ENCODE measurements at regions not wholly inside any gene's neighbourhood (a gene's known extent, or its start where the extent isn't known, plus 50 kb on each side); places are given as distances from the start of the nearest gene placed in this dataset.

- no peak overlapping the region for H3K4me3 Mint-ChIP-seq
- no peaks in the 10 kb centered on the region for H3K36me3 Mint-ChIP-seq
- no peak overlapping the region for H3K27ac Mint-ChIP-seq
- H3K9me3 Mint-ChIP-seq: no peaks in the 10 kb centered on the region
- peaks cover 13% of the 10 kb centered on the region for H3K4me1 Mint-ChIP-seq
- peaks cover 52% of the 10 kb centered on the region for H3K27me3 Mint-ChIP-seq
- no peak for DNase-seq
Observed at GRCh38 chr20:51120868-51121267, 98.0 kb upstream of the KCNG1 start.

- peaks cover 13% of the 10 kb centered on the region for H3K4me1 Mint-ChIP-seq
Observed at GRCh38 chr20:51120438-51120837, 97.5 kb upstream of the KCNG1 start.

DNA sequence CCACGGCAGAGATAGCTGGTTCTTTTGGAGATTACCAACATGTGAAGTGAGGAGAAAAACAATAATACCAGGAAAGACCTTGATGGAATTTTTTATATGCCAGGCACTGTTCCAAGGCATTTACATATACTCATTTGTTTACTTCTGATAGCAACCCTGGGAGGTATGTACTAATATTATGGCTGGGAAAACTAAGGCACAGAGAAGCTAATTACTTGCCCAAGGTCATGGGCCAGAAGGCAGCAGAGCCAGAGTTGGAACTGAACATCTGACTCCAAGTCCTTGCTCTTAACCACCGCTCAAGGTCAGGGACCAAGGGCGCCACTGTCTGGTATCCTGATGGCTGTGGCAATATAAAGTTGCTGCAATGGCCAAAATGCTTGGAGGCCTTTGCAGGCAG lies 97.0 kb upstream of the KCNG1 start:
- H3K27me3 Mint-ChIP-seq: peaks cover 42% of the 10 kb centered on the region

More at GRCh38 chr20:51120438-51120837, 97.5 kb upstream of the KCNG1 start:
- Mint-ChIP-seq H3K36me3 (no peaks in the 10 kb centered on the region), H3K27me3 (peaks cover 48% of the 10 kb centered on the region), H3K27ac (no peak overlapping the region), H3K9me3 (no peaks in the 10 kb centered on the region), H3K4me3 (no peak overlapping the region)
- DNase-seq: no peak

DNA sequence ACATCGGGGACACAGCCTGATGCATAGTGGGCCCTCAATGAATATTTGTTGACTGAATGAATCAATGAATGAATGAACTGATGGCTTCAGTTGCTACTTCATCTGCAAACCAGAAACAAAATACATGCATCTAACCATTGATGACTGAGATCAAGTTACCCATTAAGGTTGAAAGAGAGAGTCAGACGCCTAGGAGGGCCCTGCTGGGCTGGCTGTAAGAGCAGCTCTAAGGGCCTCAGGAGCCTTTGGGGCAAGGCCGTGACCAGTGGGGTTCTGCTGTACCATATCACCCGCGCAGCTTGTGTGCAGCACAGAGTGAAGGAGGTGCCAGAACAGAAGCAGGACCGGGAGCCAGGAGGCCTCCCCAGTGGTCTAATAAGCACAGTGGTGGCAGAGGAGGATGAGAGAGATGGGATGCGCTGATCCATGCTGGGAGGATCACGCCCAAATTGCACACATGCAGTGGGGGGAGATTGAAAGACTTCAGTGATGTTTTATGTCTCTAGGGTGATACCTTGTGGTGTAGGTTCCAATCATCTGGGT lies 96.1 kb upstream of the KCNG1 start:
- Mint-ChIP-seq H3K9me3 (no peaks in the 10 kb centered on the region), H3K27me3 (peaks cover 40% of the 10 kb centered on the region), H3K4me3 (no peak overlapping the region), H3K27ac (no peak overlapping the region), H3K36me3 (no peaks in the 10 kb centered on the region), H3K4me1 (peaks cover 13% of the 10 kb centered on the region)
- no peak for DNase-seq

More for the DNA sequence above, 97.0 kb upstream of the KCNG1 start:
- Mint-ChIP-seq H3K4me3 (no peak overlapping the region), H3K4me1 (peaks cover 13% of the 10 kb centered on the region), H3K9me3 (no peaks in the 10 kb centered on the region), H3K36me3 (no peaks in the 10 kb centered on the region), H3K27ac (no peak overlapping the region)
- no peak for DNase-seq

DNA sequence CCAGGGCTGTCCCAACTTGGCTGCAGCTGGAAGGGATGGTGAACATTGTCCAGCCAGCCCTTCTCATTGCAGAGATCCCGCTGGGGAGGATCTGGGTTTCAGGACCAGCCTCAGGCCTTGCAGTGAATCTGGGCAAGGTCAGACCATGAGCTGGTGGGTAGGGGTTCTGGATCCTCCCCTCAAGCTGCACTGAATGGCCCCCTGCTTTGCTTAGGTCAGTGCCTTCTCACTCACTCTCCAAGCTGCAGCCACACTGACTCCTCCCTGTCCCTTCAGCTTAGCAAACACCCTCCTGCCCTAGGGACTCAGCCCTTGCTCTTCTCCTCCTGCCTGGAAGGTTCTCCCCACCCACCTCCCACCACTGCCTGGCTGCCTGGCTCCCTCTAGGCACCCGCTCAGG lies 95.3 kb upstream of the KCNG1 start:
- H3K27me3 Mint-ChIP-seq: peaks cover 36% of the 10 kb centered on the region
- H3K36me3 Mint-ChIP-seq: no peaks in the 10 kb centered on the region
- H3K4me1 Mint-ChIP-seq: peaks cover 11% of the 10 kb centered on the region
- no peak for DNase-seq
- no peak overlapping the region for H3K4me3 Mint-ChIP-seq
- H3K27ac Mint-ChIP-seq: no peak overlapping the region
- H3K9me3 Mint-ChIP-seq: no peaks in the 10 kb centered on the region

DNA sequence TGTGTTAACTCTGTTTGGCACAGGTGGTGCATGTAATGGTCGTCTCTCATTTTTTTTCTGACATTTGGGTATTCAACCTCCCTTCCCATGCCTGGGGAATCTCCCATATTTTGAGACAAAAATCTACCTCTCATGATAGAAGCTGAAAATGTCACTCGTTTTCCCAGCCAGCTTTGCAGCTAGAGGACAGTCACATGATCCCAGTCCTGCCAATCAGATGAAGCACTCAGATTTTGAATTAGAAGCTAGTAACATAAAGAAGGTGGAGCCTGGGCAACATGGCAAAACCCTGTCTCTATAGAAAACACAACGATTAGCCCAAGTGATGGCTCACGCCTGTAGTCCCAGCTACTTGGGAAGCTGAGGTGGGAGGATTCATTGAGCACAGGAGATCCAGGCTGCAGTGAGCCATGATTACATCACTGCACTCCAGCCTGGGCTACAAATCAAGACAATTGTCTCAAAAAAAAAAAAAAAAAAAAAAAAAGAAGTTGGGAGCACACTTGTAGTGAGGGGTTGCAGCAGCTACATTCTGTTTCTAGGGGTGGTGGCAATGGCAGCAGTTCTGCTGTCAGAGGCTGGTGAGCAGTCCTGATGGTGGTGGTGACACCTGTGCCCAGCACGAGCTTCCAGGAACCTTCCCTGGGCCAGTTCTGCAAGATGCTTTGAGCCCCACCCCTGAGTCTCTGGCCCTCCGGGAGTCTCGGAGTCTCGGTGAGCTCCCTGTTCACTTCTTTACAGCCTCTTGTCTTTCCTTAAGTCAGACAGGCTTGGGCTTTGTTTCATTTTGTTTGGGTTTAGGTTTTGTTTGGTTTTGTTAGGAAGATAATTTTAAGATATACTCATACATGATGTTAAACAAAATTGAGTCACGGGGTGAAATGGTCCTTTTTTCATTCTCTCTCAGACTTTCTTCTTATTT lies 94.1 kb upstream of the KCNG1 start:
- Mint-ChIP-seq H3K36me3 (no peaks in the 10 kb centered on the region), H3K4me1 (peaks cover under 1% of the 10 kb centered on the region), H3K27me3 (peaks cover 37% of the 10 kb centered on the region), H3K9me3 (no peaks in the 10 kb centered on the region), H3K4me3 (no peak overlapping the region), H3K27ac (no peak overlapping the region)
- DNase-seq: no peak

- no peak for DNase-seq
- Mint-ChIP-seq H3K27me3 (peaks cover 26% of the 10 kb centered on the region), H3K4me3 (no peak overlapping the region), H3K27ac (no peak overlapping the region), H3K4me1 (no peaks in the 10 kb centered on the region), H3K9me3 (no peaks in the 10 kb centered on the region), H3K36me3 (no peaks in the 10 kb centered on the region)
Observed at GRCh38 chr20:51111290-51111689, 88.4 kb upstream of the KCNG1 start.

DNA sequence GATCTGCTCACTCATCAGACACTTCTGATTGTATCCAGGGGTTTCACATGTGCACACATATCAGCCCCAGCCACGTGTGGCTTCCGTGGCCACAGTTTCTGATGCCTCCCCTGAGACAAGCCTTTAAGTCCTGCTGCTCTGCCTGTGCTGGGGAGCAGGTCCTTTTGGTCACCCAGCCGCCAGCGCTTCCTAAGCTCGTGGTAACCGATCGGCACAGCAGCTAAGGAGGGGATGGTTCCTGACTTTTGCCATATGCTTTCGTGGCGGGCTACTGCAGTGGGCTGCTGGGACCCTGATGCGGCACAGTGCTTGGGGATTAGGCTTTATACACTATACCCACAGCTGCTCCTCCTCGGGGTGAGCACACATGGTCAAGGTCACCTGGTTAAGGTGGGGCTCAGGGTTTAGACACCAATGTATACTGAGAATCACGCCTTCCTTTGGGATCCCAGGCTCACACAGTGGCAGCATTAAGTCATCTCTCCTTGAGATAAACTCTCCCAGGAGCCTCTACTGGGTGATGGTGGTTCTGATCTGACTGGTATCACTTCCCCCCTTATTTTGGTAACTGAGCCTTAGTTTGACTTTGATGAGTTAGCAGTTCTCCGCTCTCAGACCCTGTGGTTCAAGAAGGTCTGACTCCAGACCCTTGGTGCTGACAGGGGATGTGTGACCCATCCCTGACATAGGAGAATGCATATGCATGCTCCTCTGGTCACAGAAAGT lies 85.9 kb upstream of the KCNG1 start:
- peaks cover 26% of the 10 kb centered on the region for H3K27me3 Mint-ChIP-seq
- H3K4me3 Mint-ChIP-seq: no peak overlapping the region
- H3K36me3 Mint-ChIP-seq: no peaks in the 10 kb centered on the region
- no peaks in the 10 kb centered on the region for H3K4me1 Mint-ChIP-seq
- DNase-seq: no peak
- no peak overlapping the region for H3K27ac Mint-ChIP-seq
- no peaks in the 10 kb centered on the region for H3K9me3 Mint-ChIP-seq

GRCh38 chr20:51106011-51106410 lies 83.1 kb upstream of the KCNG1 start:
- H3K27me3 Mint-ChIP-seq: peaks cover 18% of the 10 kb centered on the region

DNA sequence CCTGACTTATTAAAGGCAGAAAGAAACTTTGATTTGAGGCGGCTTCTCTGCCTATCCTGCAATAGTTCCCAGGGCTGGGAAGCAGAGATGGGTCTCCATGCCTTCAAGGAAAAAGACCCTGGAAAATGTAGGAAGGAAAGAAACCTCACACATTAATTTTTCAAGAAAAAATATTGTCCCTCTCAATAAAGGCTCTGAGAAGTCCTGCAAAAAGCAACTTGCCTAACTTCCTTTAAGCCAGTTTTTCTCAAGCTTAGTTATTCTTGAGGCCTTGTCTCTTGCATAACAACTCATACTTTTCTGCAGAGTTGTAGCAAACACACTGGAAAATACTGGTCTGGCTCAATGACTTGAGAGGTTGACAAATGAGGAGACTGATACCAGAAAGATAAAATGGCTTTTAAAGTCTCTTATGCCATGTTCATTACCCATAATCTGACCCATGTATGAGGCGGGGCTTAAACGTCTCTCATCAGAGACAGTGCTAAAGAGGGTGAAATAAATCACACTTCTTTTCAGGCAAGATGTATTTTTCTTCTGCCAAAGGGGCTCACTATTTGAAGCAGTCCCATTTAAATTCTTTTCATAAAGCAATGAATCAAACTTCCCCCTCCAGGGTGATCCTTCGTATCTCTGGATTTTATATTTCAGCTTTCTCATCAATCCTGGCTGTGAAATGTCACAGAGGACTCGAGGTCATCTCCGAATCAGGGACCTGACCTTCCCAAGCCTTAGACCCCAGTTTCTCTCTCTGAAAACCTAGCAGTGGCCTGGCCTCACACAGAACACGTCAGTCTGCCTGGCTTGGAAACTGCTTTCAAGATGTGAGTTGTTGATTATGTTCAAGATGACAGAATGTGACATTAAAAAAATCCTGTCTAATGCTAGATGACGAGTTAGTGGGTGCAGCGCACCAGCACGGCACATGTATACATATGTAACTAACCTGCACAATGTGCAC lies 82.3 kb upstream of the KCNG1 start:
- no peak overlapping the region for H3K27ac Mint-ChIP-seq
- H3K9me3 Mint-ChIP-seq: no peaks in the 10 kb centered on the region
- DNase-seq: no peak
- H3K27me3 Mint-ChIP-seq: peaks cover 14% of the 10 kb centered on the region
- H3K4me1 Mint-ChIP-seq: no peaks in the 10 kb centered on the region
- no peaks in the 10 kb centered on the region for H3K36me3 Mint-ChIP-seq
- H3K4me3 Mint-ChIP-seq: no peak overlapping the region

More at GRCh38 chr20:51106011-51106410, 83.1 kb upstream of the KCNG1 start:
- no peak overlapping the region for H3K27ac Mint-ChIP-seq
- DNase-seq: no peak
- no peaks in the 10 kb centered on the region for H3K9me3 Mint-ChIP-seq
- no peaks in the 10 kb centered on the region for H3K4me1 Mint-ChIP-seq
- no peak overlapping the region for H3K4me3 Mint-ChIP-seq
- H3K36me3 Mint-ChIP-seq: no peaks in the 10 kb centered on the region

DNA sequence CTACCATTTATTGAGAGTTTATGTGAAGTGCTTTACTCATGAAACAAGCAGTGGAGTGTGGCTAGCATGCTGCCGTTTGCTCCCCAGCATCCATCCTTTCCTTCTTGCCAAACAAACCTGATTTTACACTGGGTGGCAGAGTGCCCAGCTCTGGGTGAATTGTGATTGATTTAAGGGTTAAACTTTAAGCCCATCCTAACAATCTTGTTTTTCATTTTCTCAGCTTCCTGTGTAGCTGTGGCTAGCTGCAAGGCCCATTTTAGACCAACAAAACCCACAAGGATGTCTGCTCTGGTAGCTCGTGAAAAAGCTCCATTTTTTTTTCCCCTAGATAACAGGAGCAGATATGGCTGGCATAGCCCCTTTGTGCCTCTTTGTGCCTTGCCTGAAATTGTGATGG lies 77.7 kb upstream of the KCNG1 start:
- H3K27me3 Mint-ChIP-seq: peaks cover 21% of the 10 kb centered on the region
- DNase-seq: no peak

DNA sequence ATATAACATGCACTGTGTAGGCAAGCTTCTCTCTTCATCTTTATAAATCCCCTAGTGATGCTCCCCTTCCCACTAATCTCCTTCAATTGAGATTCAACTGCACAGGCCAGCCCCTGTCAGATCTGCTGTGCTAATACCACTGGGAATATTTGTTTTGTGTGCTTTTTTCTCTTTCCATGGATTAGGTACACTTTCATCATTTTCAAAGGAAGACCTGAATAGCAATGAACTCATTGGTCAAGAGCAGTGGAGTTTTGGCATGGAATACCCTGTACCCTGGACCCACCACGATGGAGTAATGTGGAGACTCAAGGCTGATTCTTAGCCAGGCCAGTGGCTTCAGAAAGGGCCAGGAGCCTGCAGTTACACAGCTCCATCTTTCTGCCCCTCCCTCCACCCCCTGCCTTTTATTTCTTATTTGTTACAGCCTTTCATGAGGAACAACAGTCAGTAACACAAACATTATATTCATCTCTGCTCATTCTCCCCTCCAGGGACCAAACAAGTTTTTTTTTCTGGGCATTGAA lies 75.4 kb upstream of the KCNG1 start:
- Mint-ChIP-seq H3K9me3 (no peaks in the 10 kb centered on the region), H3K27ac (no peak overlapping the region), H3K4me1 (no peaks in the 10 kb centered on the region), H3K36me3 (no peaks in the 10 kb centered on the region), H3K4me3 (no peak overlapping the region), H3K27me3 (peaks cover 40% of the 10 kb centered on the region)
- no peak for DNase-seq

More for the DNA sequence above, 77.7 kb upstream of the KCNG1 start:
- Mint-ChIP-seq H3K27ac (no peak overlapping the region), H3K9me3 (no peaks in the 10 kb centered on the region), H3K4me3 (no peak overlapping the region), H3K4me1 (no peaks in the 10 kb centered on the region), H3K36me3 (no peaks in the 10 kb centered on the region)

- peaks cover under 1% of the 10 kb centered on the region for H3K4me1 Mint-ChIP-seq
- no peaks in the 10 kb centered on the region for H3K9me3 Mint-ChIP-seq
- no peaks in the 10 kb centered on the region for H3K36me3 Mint-ChIP-seq
- no peak overlapping the region for H3K27ac Mint-ChIP-seq
- H3K27me3 Mint-ChIP-seq: peaks cover 45% of the 10 kb centered on the region
- H3K4me3 Mint-ChIP-seq: no peak overlapping the region
- DNase-seq: no peak
Observed at GRCh38 chr20:51097351-51098120, 74.6 kb upstream of the KCNG1 start.
